Endothelial cell (in vitro differentiated cells): ENCODE measurements at regions not wholly inside any gene's neighbourhood (a gene's known extent, or its start where the extent isn't known, plus 50 kb on each side); places are given as distances from the start of the nearest gene placed in this dataset.

Source experiments
- DNase-seq: peaks from one replicate; pipeline ENCODE4 v3.0.0; 2021; ENCODE audit warnings: low spot score
- H3K27ac Mint-ChIP-seq: one replicate; pipeline ENCODE4 v1.8.0; 2021; ENCODE audit warnings: mixed read lengths, inconsistent platforms; ENCODE audit not compliant: unreplicated experiment
- H3K27me3 Mint-ChIP-seq: one replicate; pipeline ENCODE4 v1.8.0; 2021; ENCODE audit warnings: mild to moderate bottlenecking, moderate library complexity, mixed read lengths, inconsistent platforms; ENCODE audit not compliant: unreplicated experiment
- H3K36me3 Mint-ChIP-seq: one replicate; pipeline ENCODE4 v1.8.0; 2021; ENCODE audit warnings: mild to moderate bottlenecking, low read depth, mixed read lengths, inconsistent platforms; ENCODE audit not compliant: unreplicated experiment
- H3K4me1 Mint-ChIP-seq: one replicate; pipeline ENCODE4 v1.8.0; 2021; ENCODE audit warnings: mild to moderate bottlenecking, mixed read lengths, inconsistent platforms; ENCODE audit not compliant: unreplicated experiment
- H3K4me3 Mint-ChIP-seq: one replicate; pipeline ENCODE4 v1.8.0; 2021; ENCODE audit warnings: mild to moderate bottlenecking, mixed read lengths, inconsistent platforms; ENCODE audit not compliant: unreplicated experiment
- H3K9me3 Mint-ChIP-seq: one replicate; pipeline ENCODE4 v1.8.0; 2021; ENCODE audit warnings: mixed read lengths, inconsistent platforms; ENCODE audit not compliant: unreplicated experiment
- TF ChIP-seq, protein P1 (sequence below): fragments of 200-600 bp; sonication (generic); IDR thresholded peaks from one replicate; pipeline ENCODE4 v1.5.0; 2021; ENCODE audit warnings: antibody characterized with exemption; ENCODE audit not compliant: unreplicated experiment

DNA sequence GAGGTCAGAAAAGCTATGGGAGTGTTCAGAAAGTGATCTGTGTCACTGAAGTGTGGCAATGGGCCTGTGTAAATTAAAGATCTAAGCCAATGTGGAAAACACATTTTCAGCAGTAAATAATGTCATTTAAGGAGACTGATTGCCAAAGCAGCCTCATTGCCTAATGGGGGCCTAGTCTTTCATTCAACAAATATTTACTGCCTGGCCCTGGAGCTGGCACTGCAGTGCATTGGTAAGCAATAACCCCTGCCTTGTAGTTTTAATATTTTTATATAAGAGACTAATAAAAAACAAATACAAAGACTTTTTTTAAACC lies 326.6 kb downstream of the BTG1 start:
- no peak for DNase-seq
- no peak overlapping the region for H3K4me3 Mint-ChIP-seq
- no peaks in the 10 kb centered on the region for H3K27me3 Mint-ChIP-seq
- no peaks in the 10 kb centered on the region for H3K9me3 Mint-ChIP-seq
- no peaks in the 10 kb centered on the region for H3K36me3 Mint-ChIP-seq
- H3K4me1 Mint-ChIP-seq: no peaks in the 10 kb centered on the region
- TF ChIP-seq, protein P1, sequence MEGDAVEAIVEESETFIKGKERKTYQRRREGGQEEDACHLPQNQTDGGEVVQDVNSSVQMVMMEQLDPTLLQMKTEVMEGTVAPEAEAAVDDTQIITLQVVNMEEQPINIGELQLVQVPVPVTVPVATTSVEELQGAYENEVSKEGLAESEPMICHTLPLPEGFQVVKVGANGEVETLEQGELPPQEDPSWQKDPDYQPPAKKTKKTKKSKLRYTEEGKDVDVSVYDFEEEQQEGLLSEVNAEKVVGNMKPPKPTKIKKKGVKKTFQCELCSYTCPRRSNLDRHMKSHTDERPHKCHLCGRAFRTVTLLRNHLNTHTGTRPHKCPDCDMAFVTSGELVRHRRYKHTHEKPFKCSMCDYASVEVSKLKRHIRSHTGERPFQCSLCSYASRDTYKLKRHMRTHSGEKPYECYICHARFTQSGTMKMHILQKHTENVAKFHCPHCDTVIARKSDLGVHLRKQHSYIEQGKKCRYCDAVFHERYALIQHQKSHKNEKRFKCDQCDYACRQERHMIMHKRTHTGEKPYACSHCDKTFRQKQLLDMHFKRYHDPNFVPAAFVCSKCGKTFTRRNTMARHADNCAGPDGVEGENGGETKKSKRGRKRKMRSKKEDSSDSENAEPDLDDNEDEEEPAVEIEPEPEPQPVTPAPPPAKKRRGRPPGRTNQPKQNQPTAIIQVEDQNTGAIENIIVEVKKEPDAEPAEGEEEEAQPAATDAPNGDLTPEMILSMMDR: no peak
- no peak overlapping the region for H3K27ac Mint-ChIP-seq

DNA sequence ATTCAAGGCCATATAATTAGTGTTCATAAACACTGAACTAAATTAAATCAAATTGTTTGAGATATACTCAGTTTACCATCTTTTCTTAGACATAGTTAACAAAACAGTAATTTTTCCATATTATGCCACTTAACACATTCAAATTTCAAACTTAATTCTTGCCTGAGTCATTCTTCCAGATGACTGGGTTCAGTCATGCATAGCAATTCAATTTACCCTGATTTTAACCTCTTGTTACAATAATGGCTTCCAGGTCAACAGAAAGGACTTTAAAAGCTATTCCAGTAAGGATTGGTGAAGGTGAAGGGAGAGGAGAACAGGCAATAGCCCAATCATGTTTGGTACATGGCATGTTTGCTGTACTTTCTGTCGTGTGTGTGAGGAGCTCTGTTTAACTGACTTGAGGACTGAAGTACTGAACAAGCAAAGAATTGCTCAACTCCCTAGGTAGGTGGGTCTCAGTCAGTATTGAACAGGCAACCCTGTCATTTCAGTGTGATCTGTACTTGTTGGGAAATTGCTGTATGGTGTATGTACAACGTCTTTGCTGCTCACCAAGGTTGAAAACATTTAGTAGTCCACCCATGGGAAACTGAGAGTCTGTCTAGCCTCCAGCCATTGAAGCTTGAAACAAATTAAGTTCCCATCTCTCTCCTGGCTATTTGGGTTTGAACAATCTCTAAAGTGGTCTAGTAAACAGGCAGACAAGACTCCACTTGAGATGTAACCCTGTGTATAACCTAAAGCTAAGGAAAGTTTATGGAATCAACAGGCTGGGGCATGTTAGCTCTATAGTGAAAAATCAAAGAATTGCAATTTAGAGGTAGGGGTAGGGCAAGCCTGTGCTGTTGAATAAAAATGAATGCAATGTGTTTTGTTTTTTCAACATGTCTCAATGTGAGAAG lies 327.2 kb downstream of the BTG1 start:
- no peaks in the 10 kb centered on the region for H3K27me3 Mint-ChIP-seq
- DNase-seq: no peak
- H3K4me3 Mint-ChIP-seq: no peak overlapping the region
- no peaks in the 10 kb centered on the region for H3K4me1 Mint-ChIP-seq
- H3K36me3 Mint-ChIP-seq: no peaks in the 10 kb centered on the region
- no peaks in the 10 kb centered on the region for H3K9me3 Mint-ChIP-seq
- H3K27ac Mint-ChIP-seq: no peak overlapping the region
- TF ChIP-seq, protein P1: no peak

DNA sequence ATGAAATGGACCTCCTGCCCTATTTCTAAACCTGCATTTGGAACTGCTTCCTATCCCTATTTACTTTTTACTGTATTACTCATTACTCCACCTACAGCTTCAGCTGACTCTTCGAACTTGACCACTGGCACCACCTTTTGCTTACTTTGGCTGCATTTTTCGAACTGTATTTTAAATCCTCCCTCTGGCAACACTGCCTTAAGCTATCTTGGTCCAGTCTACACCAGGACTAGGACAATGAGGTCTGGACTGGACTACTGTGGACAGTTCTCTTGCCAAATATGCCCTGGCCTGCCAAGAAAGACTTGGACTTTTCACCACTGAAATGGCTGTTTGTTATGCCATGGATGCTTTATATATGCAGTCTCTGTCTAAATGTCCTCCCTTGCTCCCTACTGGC lies 328.1 kb downstream of the BTG1 start:
- no peaks in the 10 kb centered on the region for H3K4me1 Mint-ChIP-seq

DNA sequence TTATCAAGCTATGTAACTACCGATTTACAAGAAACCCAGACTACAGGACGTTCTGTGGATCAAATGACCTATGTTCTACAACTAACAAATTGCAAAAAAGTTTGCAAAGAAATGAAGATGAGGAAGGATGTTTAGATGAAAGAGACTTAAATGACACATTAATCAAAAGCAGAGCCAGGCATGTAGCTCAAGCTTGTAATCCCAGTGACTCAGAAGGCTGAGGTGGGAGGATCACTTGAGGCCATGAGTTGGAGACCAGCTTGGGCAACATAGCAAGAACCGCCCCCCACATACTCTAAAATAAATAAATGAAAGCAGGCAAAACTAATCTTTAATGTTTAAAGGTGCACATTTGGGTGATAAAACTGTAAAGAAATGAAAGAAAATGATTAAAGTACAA lies 331.9 kb downstream of the BTG1 start:
- Mint-ChIP-seq H3K4me1 (peaks cover 2% of the 10 kb centered on the region), H3K9me3 (no peaks in the 10 kb centered on the region), H3K4me3 (no peak overlapping the region), H3K36me3 (no peaks in the 10 kb centered on the region), H3K27me3 (peaks cover 2% of the 10 kb centered on the region), H3K27ac (no peak overlapping the region)
- no peak for DNase-seq
- TF ChIP-seq, protein P1: no peak

More for the DNA sequence above, 328.1 kb downstream of the BTG1 start:
- DNase-seq: no peak
- no peak overlapping the region for H3K27ac Mint-ChIP-seq
- H3K27me3 Mint-ChIP-seq: no peaks in the 10 kb centered on the region
- no peaks in the 10 kb centered on the region for H3K9me3 Mint-ChIP-seq
- H3K36me3 Mint-ChIP-seq: no peaks in the 10 kb centered on the region
- no peak overlapping the region for H3K4me3 Mint-ChIP-seq
- TF ChIP-seq, protein P1: no peak

DNA sequence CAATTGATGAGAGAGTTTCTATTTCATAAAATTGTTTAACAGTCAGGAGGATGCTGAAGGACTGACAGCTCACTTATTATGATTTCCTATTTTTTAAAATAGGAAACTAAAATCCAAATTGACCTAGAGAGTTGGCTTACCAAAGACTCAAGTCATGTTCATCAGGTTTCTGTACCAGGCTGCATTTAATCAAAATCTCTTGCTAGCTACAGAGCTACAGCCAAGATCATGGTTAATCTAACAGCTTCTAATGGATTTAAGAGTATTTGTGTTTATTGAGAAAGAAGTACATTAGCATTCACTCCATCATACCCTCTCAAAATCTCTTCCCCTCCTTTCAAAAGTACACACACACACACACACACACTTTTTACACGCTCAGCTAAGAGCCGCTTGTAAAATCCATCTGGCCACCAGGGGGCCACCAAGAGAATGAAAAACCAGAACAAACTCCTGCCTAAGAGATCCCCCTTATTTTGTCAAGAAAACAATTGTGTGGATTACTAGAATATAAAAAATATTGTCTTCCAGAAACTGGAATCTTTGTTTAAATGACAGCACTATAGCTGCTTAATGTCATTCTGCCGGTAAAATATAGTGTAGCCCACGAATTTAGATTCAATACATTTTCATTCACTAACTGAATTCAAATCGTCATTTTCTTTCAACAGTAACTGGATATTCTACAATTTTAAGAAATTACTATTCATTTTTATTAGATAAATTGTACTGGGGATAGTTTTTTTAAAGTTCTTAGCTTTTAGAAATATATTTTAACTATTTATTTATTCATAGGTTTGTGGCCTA lies 334.0 kb downstream of the BTG1 start:
- TF ChIP-seq, protein P1: peak; percentile 98
- Mint-ChIP-seq H3K27me3 (peaks cover 2% of the 10 kb centered on the region), H3K36me3 (no peaks in the 10 kb centered on the region), H3K4me3 (no peak overlapping the region), H3K27ac (no peak overlapping the region), H3K9me3 (no peaks in the 10 kb centered on the region), H3K4me1 (peaks cover 2% of the 10 kb centered on the region)
- DNase-seq: peak; percentile 73
